GM18867 (cell line): ENCODE measurements at regions not wholly inside any gene's neighbourhood (a gene's known extent, or its start where the extent isn't known, plus 50 kb on each side); places are given as distances from the start of the nearest gene placed in this dataset.
"Not testable (repeated sequence)": the region's sequence is repeated elsewhere in the genome, so short reads cannot be mapped to it uniquely, and the experiment has no call there.

ENCODE experiments used
- ATAC-seq: cut with Tn5 transposase; IDR thresholded peaks from one replicate; pipeline ENCODE4 v1.9.1; 2021; ENCODE audit warnings: mild to moderate bottlenecking, moderate library complexity; ENCODE audit not compliant: unreplicated experiment

GRCh38 chr4:67412153-67412712, 133.1 kb downstream of the CENPC start:
- ATAC-seq, result not testable (repeated sequence)

DNA sequence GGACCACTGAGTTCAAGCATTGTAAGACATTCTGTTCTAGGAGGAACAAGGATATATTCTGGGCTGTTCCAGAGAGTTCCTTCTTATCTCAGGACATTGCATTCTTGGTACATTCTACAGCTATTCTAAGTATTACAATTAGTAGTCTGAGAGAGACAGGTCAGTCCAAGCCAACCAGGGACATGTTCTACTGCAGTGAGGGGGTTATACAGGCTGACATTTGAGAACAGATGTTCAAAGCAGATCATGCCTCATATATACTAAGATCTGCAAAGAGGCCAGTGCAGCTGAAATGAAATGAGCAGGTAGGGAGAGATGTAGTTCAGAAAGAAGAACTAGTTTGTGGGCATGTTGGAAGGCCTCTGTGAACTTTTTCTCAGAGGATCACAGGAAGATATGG, 142.0 kb downstream of the CENPC start:
- no peak for ATAC-seq

- ATAC-seq, result no peak
Measured at GRCh38 chr4:67401902-67402301, 143.4 kb downstream of the CENPC start.

GRCh38 chr4:67397931-67398330, 147.4 kb downstream of the CENPC start:
- no peak for ATAC-seq

DNA sequence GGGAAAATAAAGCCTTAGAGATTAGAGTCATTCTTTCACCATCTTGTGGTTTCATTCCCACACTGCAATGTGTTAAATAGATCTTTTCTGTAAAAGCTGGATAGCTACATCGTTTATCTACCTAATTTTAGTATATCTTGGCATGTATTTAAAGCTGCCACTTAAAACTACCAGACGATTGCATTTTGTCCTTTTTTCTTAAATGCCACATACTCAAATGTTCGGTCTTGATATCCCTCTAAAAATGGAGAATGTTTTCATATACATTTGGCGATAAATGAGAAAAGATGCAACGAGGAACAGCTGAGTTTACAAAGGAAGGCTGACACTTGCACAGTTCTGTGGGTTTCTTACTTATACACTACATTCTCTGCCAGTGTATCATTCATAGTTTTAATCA, 148.3 kb downstream of the CENPC start:
- ATAC-seq, result no peak

DNA sequence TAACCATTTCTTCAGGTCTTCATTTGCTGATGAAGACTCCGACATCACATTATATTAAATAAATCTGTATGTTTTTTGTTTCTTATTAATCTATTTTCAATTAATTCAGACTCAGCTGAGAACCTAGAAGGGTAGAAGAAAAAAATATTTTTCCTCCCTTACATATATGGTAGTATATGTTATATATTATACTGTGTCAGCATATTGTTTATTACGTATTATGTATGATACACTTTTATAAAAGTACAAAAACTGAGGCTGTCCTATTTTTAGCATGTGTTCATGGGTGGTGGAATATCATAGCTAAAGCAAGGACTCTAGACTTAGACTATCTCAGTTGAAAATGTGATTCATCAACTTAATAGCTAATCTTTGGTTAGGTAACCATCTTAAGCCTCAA, 149.3 kb downstream of the CENPC start:
- ATAC-seq, result no peak

DNA sequence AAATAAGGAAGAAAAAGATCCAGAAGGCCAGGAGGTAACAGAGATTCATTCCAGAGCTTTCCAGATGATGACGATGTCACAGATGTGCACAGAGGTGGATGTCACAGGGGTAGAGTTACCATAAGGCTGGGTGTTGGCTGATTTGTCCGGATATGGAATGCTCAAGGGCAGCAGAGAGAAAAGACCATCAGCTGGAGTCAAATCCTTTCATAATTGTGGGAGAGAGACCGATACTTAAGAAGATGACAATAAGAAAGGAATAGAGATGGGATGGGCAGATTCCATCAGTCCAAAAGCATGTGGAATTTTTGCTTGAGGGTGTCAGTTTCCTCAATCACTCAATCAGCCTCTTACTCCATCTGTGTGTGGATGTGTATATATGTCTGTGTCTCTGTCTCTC, 150.4 kb downstream of the CENPC start:
- ATAC-seq, result no peak

DNA sequence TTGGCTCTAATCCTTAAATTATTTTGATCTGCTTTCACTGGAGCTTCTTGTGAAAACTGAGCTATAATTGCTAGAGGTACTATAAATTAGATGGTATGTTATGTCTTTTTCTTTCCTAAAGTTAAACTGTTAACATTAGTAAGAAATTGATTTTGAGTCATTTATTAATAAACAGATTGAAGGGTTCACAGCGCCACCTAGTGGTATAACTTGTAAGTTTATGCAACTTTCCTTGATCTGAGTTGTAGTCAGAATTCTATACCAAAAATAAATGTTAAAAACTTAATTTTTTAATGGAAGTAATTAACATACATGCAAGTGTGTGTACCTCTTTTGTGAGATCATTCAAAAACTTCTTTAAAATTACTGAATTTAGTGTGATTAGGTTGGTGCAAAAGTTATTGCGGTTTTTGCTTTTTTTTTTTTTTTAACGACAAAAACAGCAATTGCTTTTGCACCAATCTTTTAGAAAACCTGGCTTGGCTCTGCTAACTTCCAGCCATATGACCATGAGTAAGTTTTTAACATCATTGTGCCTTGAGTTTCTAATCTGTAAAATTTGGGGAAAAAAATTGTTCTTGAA, 151.5 kb downstream of the CENPC start:
- no peak for ATAC-seq

DNA sequence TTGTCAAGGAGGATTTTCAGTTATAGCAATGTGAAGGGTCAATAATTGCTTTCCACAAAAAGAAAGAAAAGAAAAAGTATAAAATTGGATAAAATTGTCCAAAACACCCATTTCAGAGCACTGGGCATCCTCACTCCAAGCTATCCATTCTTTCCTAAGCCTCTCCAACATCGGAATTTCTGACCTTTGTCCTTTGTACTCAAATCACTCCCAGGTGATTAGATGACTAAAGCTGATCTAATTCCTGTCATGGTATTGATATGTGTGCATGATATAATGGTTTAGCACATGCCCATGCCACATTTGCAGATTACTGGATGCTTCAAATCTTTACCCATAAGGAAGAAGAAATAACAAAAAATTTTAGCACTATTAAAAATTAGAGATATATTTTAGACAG, 152.3 kb downstream of the CENPC start:
- no peak for ATAC-seq

DNA sequence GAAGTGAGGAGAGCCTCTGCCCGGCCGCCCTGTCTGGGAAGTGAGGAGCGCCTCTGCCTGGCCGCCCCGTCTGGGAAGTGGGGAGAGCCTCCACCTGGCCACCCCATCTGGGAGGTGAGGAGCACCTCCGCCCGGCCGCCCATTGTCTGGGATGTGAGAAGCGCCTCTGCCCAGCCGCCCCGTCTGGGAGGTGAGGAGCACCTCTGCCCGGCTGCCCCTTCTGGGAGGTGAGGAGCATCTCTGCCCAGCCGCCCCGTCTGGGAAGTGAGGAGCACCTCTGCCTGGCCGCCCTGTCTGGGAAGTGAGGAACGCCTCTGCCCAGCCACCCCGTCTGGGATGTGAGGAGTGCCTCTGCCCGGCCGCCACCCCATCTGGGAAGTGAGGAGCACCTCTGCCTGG, 163.9 kb downstream of the CENPC start:
- not testable (repeated sequence) for ATAC-seq

DNA sequence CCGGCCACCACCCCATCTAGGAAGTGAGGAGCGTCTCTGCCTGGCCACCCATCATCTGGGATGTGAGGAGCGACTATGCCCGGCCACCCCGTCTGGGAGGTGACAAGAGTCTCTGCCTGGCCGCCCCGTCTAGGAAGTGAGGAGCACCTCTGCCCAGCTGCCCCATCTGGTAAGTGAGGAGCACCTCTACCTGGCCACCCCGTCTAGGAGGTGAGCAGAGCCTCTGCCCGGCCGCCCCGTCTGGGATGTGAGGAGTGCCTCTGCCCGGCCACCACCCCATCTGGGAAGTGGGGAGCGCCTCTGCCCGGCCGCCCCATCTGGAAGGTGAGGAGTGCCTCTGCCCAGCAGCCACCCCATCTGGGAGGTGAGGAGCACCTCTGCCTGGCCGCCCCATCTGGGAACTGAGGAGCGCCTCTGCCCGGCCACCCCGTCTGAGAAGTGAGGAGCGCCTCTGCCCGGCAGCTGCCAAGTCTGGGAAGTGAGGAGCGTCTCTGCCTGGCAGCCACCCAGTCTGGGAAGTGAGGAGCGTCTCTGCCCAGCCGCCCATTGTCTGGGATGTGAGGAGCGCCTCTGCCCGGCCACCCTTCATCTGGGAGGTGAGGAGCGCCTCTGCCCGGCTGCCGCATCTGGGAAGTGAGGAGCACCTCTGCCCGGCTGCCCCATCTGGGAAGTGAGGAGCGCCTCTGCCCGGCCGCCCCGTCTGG, 164.4 kb downstream of the CENPC start:
- not testable (repeated sequence) for ATAC-seq

DNA sequence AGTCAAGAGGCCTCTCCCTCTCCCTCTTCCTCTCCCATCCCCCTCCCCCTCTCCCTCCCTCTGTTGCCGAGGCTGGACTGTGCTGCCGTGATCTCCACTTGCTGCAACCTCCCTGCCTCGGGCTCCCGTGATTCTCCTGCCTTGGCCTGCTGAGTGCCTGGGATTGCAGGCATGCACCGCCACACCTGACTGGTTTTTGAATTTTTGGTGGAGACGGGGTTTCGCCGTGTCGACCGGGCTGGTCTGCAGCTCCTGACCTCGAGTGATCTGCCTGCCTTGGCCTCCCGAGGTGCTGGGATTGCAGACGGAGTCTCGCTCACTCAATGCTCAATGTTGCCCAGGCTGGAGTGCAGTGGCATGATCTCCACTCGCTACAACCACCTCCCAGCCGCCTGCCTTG, 165.1 kb downstream of the CENPC start:
- no peak for ATAC-seq

- ATAC-seq, result no peak
Measured at GRCh38 chr4:67375291-67375690, 170.0 kb downstream of the CENPC start.

GRCh38 chr4:67371615-67372014, 173.7 kb downstream of the CENPC start:
- no peak for ATAC-seq

GRCh38 chr4:67366311-67366861, 178.9 kb downstream of the CENPC start:
- ATAC-seq, result no peak

DNA sequence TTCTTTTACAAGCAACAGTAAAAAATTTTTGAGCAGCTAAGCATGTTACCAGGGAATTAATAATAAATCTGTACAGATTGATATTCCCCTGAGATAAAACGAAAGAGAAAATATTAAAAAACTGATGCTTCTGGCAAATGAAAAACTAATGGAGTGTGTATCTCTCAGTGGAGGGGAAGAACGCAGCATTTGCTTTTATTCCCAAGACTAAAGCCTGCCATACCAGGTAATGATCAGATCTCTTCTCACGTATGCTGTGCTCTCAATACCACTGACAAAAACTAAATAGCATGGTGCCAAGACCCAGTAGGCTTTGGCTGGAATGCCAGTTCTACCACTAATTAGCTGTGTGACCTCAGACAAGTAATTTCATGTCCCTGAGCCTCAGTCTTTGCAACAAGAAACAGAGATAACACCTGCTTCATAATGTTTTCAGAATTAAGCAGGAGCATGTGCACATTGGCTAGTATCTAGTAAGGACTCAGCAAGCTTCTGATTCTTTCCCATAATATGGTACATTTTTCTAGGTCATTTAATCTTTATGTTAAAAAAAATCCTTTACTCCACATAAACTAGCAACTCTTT, 179.6 kb downstream of the CENPC start:
- ATAC-seq, result no peak

- no peak for ATAC-seq
Measured at GRCh38 chr4:67355806-67356205, 189.5 kb downstream of the CENPC start.

DNA sequence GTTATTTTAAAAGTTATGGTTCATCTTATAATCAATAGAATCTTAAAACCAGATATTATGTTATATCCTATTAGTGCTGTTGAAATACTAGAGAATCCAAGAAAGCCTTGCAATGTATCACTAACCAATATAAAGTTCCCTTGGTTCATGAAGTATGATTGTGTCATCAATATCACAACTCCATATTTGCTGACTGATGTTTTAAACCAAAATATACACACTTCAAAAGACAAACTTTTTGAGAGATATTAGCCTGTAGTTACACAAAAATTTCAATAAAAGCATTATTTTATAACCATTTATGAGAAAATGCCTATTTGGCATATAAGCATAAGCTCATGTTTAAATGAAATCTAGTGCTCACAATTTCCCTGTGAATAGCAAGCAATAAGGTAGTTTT, 198.6 kb downstream of the CENPC start:
- ATAC-seq, result no peak

DNA sequence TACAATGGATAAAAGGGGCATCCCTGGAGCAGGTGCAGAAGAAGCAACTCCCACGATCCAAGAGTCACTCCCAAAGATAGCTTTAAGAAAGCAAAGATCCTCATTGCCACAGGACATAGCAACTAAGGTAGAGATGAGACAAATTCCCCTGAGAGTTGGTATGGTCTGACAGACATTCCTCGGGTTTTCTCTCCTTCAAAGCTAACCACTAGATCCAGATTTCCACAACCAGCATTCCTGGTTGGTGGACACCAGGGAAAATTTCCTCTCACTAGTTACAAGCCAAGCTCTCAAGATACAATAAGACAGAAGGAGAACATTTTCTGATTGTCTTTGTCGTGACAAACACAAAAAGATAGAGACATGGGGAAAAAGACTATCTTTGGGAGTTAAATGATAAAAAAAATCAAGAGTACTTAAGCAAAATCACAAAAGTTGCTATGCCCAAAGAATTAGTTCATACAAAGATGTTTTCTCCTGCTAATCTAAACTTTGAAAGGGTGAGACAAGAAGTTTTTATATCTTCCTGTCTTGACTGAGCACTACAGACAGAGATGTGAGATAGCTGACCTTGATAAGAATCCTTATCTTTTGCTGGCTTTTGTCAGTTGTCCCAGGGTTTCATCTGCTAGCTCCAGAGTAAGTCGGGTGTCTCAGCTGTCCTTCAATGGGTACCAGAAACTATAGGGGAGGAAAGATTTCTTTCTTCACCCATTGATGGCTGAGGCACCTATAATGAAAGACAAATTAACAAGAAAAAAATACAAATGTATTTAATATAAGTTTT, 200.5 kb downstream of the CENPC start:
- no peak for ATAC-seq

DNA sequence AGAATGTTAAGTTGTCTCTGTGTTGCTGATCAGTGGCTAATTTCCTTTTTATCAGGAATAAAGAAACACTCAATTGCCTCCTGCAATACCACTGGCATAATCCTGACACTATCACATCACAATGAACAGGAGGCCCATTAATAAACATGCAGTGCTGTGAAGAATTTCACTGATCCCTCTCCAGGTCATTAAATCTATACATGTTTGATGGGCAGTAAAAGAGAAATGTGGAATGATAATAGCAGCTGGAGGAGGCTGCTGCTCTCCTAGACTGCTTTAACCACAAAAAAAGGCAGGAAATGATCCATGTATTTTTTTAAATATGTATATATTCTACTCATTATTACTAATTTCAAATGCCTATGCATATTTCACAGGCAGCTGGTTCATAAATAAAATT, 202.1 kb downstream of the CENPC start:
- ATAC-seq, result no peak

GRCh38 chr4:67342291-67342690, 203.0 kb downstream of the CENPC start:
- ATAC-seq, result no peak
